Natural killer cell (primary cell): ENCODE measurements at regions not wholly inside any gene's neighbourhood (a gene's known extent, or its start where the extent isn't known, plus 50 kb on each side); places are given as distances from the start of the nearest gene placed in this dataset.

Source experiments
- ATAC-seq, 3 donors: fragments of 150-1000 bp in 2 of 3; fragments of 200-7000 bp in 1 of 3; cut with Tn5 transposase; 1 replicate in 1 of 3; 2 replicates in 2 of 3; pipeline ENCODE4 v1.10.0; 2021; ENCODE audit warnings: mild to moderate bottlenecking in 2 of 3, moderate library complexity in 2 of 3
- DNase-seq, 2 donors: peaks; one replicate each; pipeline versions ENCODE4 v3.0.0 to v3.0.0-alpha.2; 2013 to 2021; ENCODE audit warnings: mixed read lengths in 1 of 2
- H3K27ac ChIP-seq: one replicate; pipeline ENCODE4 v1.5.1; 2013; ENCODE audit warnings: mild to moderate bottlenecking, low read length
- H3K27me3 ChIP-seq: one replicate; pipeline ENCODE4 v1.6.1; 2013; ENCODE audit warnings: low read length; ENCODE audit not compliant: control insufficient read depth, insufficient read depth
- H3K36me3 ChIP-seq: one replicate; pipeline ENCODE4 v1.6.1; 2013; ENCODE audit warnings: low read length; ENCODE audit not compliant: control insufficient read depth, insufficient read depth
- H3K4me1 ChIP-seq: one replicate; pipeline ENCODE4 v1.6.1; 2013; ENCODE audit warnings: low read length; ENCODE audit not compliant: control insufficient read depth, insufficient read depth
- H3K4me3 ChIP-seq: one replicate; pipeline ENCODE4 v1.5.1; 2013; ENCODE audit warnings: low read length
- H3K9me3 ChIP-seq: one replicate; pipeline ENCODE4 v1.6.1; 2013; ENCODE audit warnings: low read length; ENCODE audit not compliant: control insufficient read depth, insufficient read depth
- H3K27ac Mint-ChIP-seq, 2 donors: one replicate each; pipeline ENCODE4 v1.8.0; 2022; ENCODE audit warnings: mild to moderate bottlenecking in 2 of 2, mixed read lengths in 2 of 2, moderate library complexity in 1 of 2
- H3K27me3 Mint-ChIP-seq, 2 donors: one replicate each; pipeline ENCODE4 v1.8.0; 2022; ENCODE audit warnings: low read depth in 2 of 2, mixed read lengths in 2 of 2
- H3K36me3 Mint-ChIP-seq: one replicate; pipeline ENCODE4 v1.8.0; 2022; ENCODE audit warnings: mixed read lengths
- H3K4me1 Mint-ChIP-seq, 2 donors: one replicate each; pipeline ENCODE4 v1.8.0; 2022; ENCODE audit warnings: mixed read lengths in 2 of 2
- H3K4me3 Mint-ChIP-seq: one replicate; pipeline ENCODE4 v1.8.0; 2022; ENCODE audit warnings: mild to moderate bottlenecking, moderate library complexity, mixed read lengths
- H3K9me3 Mint-ChIP-seq, 2 donors: one replicate each; pipeline ENCODE4 v1.8.0; 2022; ENCODE audit warnings: mixed read lengths in 2 of 2
- WGBS: methylation state at CpG from one replicate; pipeline ENCODE4 v1.1.7; 2013; ENCODE audit warnings: missing lambda C conversion rate; ENCODE audit not compliant: insufficient coverage; 5-methylcytosine and 5-hydroxymethylcytosine counted together
- intact Hi-C: fragments of 100-400 bp; cut with micrococcal nuclease; formaldehyde crosslinking; loops from one replicate; pipeline ENCODE4 v1.14.2; 2022
- TF ChIP-seq, protein P1 (sequence below): fragments of 200-600 bp; IDR thresholded peaks from one replicate; pipeline ENCODE4 v1.8.0; 2022; ENCODE audit warnings: antibody characterized with exemption

DNA sequence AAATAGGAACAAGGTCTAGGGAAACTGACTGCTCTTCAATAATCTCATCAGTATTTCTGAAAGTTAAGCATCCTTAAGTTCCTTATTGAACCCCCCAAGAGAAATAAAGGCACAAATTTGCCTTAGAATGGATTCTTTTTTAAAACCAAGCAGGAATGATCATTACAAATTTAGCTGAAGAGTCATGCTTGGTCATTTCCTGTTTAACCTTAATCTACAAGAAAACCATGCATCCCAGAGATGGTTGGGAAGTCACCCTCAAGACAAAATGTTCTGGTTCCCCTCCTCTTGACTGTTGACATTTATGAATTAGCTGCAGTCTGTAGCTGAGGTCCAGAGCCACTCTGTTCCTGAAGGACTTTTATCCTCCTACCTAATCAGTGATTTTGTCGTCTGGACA lies 291.8 kb upstream of the G2E3 start:
- ATAC-seq (no peak), DNase-seq (no peak)
- 7% methylated on average over 1 of the region's 1 CpG for WGBS
- H3K4me1 ChIP-seq, result no peaks in the 10 kb centered on the region
- H3K27me3 Mint-ChIP-seq, result no peaks in the 10 kb centered on the region
- H3K9me3 Mint-ChIP-seq, result peaks cover 3 to 9% of the 10 kb centered on the region in 2 donors
- H3K4me3 ChIP-seq, result no peak overlapping the region
- intact Hi-C loops, result no loop called here
- H3K4me1 Mint-ChIP-seq, result peaks cover 0 to 4% of the 10 kb centered on the region in 2 donors
- H3K27me3 ChIP-seq, result no peaks in the 10 kb centered on the region
- no peaks in the 10 kb centered on the region for H3K9me3 ChIP-seq
- TF ChIP-seq, protein P1, sequence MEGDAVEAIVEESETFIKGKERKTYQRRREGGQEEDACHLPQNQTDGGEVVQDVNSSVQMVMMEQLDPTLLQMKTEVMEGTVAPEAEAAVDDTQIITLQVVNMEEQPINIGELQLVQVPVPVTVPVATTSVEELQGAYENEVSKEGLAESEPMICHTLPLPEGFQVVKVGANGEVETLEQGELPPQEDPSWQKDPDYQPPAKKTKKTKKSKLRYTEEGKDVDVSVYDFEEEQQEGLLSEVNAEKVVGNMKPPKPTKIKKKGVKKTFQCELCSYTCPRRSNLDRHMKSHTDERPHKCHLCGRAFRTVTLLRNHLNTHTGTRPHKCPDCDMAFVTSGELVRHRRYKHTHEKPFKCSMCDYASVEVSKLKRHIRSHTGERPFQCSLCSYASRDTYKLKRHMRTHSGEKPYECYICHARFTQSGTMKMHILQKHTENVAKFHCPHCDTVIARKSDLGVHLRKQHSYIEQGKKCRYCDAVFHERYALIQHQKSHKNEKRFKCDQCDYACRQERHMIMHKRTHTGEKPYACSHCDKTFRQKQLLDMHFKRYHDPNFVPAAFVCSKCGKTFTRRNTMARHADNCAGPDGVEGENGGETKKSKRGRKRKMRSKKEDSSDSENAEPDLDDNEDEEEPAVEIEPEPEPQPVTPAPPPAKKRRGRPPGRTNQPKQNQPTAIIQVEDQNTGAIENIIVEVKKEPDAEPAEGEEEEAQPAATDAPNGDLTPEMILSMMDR, result no peak
- no peaks in the 10 kb centered on the region for H3K36me3 Mint-ChIP-seq
- no peak overlapping the region for H3K27ac ChIP-seq
- H3K36me3 ChIP-seq, result no peaks in the 10 kb centered on the region
- no peak overlapping the region for H3K27ac Mint-ChIP-seq
- H3K4me3 Mint-ChIP-seq, result no peak overlapping the region

- H3K4me3 Mint-ChIP-seq, result no peak overlapping the region
- peak in 2 of 3 donors; percentile 39 to 62 for ATAC-seq
- intact Hi-C loops, result no loop called here
- no peaks in the 10 kb centered on the region for H3K36me3 Mint-ChIP-seq
- no peaks in the 10 kb centered on the region for H3K4me1 ChIP-seq
- peak in 1 of 2 donors; percentile 51 for DNase-seq
- 36% methylated on average over 28 of the region's 29 CpGs for WGBS
- no peaks in the 10 kb centered on the region for H3K27me3 ChIP-seq
- H3K27ac ChIP-seq, result no peak overlapping the region
- no peaks in the 10 kb centered on the region for H3K36me3 ChIP-seq
- no peaks in the 10 kb centered on the region for H3K9me3 ChIP-seq
- TF ChIP-seq, protein P1, result no peak
- peaks cover 2 to 3% of the 10 kb centered on the region in 2 donors for H3K9me3 Mint-ChIP-seq
- H3K27me3 Mint-ChIP-seq, result no peaks in the 10 kb centered on the region
- no peak overlapping the region for H3K27ac Mint-ChIP-seq
- no peak overlapping the region for H3K4me3 ChIP-seq
- H3K4me1 Mint-ChIP-seq, result peaks cover 0 to 4% of the 10 kb centered on the region in 2 donors
These were observed 288.5 kb upstream of the G2E3 start for GRCh38 chr14:30270200-30271161.

- Mint-ChIP-seq H3K36me3 (no peaks in the 10 kb centered on the region), H3K9me3 (peaks cover 2 to 6% of the 10 kb centered on the region in 2 donors), H3K27ac (no peak overlapping the region), H3K4me3 (no peak overlapping the region), H3K27me3 (no peaks in the 10 kb centered on the region), H3K4me1 (peaks cover 0 to 4% of the 10 kb centered on the region in 2 donors)
- Histone ChIP-seq H3K27me3 (no peaks in the 10 kb centered on the region), H3K27ac (no peak overlapping the region), H3K4me3 (no peak overlapping the region), H3K4me1 (no peaks in the 10 kb centered on the region), H3K36me3 (no peaks in the 10 kb centered on the region), H3K9me3 (no peaks in the 10 kb centered on the region)
- 91% methylated on average over 6 of the region's 6 CpGs for WGBS
- DNase-seq, result no peak
- ATAC-seq, result no peak
- intact Hi-C loops, result no loop called here
- TF ChIP-seq, protein P1, result no peak
These were observed 287.1 kb upstream of the G2E3 start for GRCh38 chr14:30271811-30272323.
